ENCODE measurements at regions not wholly inside any gene's neighbourhood (a gene's known extent, or its start where the extent isn't known, plus 50 kb on each side); places are given as distances from the start of the nearest gene placed in this dataset.
A peak's percentile ranks its signal among the peaks of the same experiment; 100 is the strongest.
"Not testable (repeated sequence)": the region's sequence is repeated elsewhere in the genome, so short reads cannot be mapped to it uniquely, and the experiment has no call there.

DNA sequence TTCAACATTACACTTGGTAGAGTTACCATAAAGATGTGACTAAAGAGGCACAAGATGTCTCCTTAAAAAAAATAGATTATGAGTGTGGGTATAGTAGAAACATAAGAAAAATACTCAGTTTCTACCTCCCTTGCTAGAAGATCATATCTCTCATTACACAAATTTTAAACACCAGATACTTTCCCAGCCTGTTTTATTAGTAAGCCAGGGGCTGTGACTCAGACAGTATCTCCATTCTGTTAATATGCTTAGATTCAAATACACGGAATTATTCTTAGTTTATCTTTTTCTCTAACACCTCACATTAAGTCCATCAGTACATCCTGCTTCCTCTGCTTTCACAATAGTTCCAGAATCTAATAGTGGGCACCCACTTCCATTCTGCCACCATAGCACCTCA, 561.8 kb upstream of the ADAMTS5 start:
- TF ChIP-seq, protein P1, sequence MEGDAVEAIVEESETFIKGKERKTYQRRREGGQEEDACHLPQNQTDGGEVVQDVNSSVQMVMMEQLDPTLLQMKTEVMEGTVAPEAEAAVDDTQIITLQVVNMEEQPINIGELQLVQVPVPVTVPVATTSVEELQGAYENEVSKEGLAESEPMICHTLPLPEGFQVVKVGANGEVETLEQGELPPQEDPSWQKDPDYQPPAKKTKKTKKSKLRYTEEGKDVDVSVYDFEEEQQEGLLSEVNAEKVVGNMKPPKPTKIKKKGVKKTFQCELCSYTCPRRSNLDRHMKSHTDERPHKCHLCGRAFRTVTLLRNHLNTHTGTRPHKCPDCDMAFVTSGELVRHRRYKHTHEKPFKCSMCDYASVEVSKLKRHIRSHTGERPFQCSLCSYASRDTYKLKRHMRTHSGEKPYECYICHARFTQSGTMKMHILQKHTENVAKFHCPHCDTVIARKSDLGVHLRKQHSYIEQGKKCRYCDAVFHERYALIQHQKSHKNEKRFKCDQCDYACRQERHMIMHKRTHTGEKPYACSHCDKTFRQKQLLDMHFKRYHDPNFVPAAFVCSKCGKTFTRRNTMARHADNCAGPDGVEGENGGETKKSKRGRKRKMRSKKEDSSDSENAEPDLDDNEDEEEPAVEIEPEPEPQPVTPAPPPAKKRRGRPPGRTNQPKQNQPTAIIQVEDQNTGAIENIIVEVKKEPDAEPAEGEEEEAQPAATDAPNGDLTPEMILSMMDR (IDR thresholded peaks at IDR 0.05; ENCODE audit: borderline replicate concordance): no peak
- DNase-seq: no peak
- Histone ChIP-seq H3K9me3 (replicated peaks) (no peaks in the 10 kb centered on the region), H3K27me3 (ENCODE audit: low read depth) (no peaks in the 10 kb centered on the region), H3K4me3 (no peak overlapping the region), H3K36me3 (no peaks in the 10 kb centered on the region), H3K27ac (replicated peaks) (no peak overlapping the region), H3K4me1 (no peaks in the 10 kb centered on the region)
- intact Hi-C loops (cut with micrococcal nuclease): no loop called here

DNA sequence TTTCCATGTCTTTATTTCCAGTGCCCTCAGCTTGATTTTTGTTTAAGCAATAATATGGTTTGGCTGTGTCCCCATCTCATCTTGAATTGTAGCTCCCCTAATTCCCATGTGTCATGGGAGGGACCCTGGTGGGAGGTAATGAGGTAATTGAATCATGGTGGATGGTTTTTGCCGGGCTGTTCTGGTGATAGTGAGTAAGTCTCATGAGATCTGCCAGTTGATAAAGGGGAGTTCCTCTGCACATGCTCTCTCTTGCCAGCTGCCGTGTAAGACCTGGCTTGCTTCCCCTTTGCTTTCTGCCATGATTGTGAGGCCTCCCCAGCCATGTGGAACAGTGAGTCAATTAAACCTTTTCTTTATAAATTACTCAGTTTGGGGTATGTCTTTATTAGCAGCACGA, 559.6 kb upstream of the ADAMTS5 start:
- peak; percentile 23 for DNase-seq
- Histone ChIP-seq H3K27ac (replicated peaks) (no peak overlapping the region), H3K4me1 (no peaks in the 10 kb centered on the region), H3K4me3 (no peak overlapping the region), H3K9me3 (replicated peaks) (peaks cover 9% of the 10 kb centered on the region), H3K27me3 (ENCODE audit: low read depth) (no peaks in the 10 kb centered on the region), H3K36me3 (no peaks in the 10 kb centered on the region)
- intact Hi-C loops (cut with micrococcal nuclease): no loop called here
- TF ChIP-seq, protein P1 (IDR thresholded peaks at IDR 0.05; ENCODE audit: borderline replicate concordance): no peak

DNA sequence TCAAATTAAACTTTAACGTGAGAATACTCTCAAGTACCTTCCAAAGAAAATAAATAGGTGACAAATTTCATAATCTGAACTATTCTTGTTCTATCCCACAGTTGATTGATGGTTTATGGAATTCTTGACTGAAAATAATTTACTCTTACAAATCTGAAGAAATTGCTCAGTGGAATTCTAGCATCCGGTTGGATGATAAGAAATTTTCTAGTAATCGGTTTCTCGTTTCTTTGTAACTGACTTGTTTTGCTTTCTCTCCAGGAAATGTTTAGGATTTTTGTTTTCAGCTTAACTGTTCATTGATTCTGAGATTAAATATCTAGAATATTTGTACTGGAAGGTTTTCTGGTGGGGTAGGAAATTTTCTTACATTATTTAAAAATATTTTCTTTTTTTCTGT, 558.9 kb upstream of the ADAMTS5 start:
- Histone ChIP-seq H3K9me3 (replicated peaks) (peaks cover 15% of the 10 kb centered on the region), H3K36me3 (no peaks in the 10 kb centered on the region), H3K4me3 (no peak overlapping the region), H3K27ac (replicated peaks) (no peak overlapping the region), H3K27me3 (ENCODE audit: low read depth) (no peaks in the 10 kb centered on the region), H3K4me1 (no peaks in the 10 kb centered on the region)
- DNase-seq: no peak
- TF ChIP-seq, protein P1 (IDR thresholded peaks at IDR 0.05; ENCODE audit: borderline replicate concordance): no peak
- intact Hi-C loops (cut with micrococcal nuclease): no loop called here

DNA sequence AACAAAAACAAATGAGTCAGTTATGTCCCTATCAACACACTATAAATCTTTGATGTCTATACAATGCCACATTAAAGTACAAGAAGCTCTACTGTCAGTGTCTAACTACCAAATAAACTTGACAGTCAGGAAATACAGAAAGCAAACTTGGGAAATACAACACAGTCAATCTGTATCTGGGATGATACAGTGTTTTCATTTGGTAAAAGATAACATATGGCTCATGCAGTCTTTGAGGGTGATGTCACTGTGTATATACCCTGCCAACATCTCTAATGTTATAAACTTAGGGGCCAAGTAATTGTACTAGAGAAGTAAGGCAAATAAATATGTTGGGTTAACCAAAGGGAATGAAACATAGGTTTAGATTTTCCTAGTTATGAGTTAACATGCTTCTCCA, 552.5 kb upstream of the ADAMTS5 start:
- Histone ChIP-seq H3K4me1 (no peaks in the 10 kb centered on the region), H3K4me3 (no peak overlapping the region), H3K9me3 (replicated peaks) (peaks cover 37% of the 10 kb centered on the region), H3K36me3 (no peaks in the 10 kb centered on the region), H3K27me3 (ENCODE audit: low read depth) (no peaks in the 10 kb centered on the region), H3K27ac (replicated peaks) (no peak overlapping the region)
- TF ChIP-seq, protein P1 (IDR thresholded peaks at IDR 0.05; ENCODE audit: borderline replicate concordance): no peak
- no peak for DNase-seq
- intact Hi-C loops (cut with micrococcal nuclease): no loop called here

DNA sequence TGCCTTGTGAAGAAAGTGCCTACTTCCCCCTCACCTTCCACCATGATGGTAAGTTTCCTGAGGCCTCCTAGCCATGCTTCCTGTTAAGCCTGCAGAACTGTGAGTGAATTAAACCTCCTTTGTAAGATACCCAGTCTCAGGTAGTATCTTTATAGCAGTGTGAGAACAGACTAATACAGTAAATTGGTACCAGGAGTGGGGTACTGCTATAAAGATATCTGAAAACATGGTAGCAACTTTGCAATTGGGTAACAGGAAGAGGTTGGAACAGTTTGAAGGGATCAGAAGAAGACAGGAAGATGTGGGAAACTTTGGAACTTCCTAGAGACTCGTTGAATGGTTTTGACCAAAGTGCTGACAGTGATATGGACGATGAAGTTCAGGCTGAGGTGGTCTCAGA, 550.3 kb upstream of the ADAMTS5 start:
- H3K27me3 ChIP-seq (ENCODE audit: low read depth); H3K4me1 ChIP-seq; intact Hi-C loops (cut with micrococcal nuclease); DNase-seq; H3K36me3 ChIP-seq; H3K4me3 ChIP-seq; H3K27ac ChIP-seq (replicated peaks): not testable (repeated sequence)
- peaks cover 36% of the 10 kb centered on the region for H3K9me3 ChIP-seq (replicated peaks)

DNA sequence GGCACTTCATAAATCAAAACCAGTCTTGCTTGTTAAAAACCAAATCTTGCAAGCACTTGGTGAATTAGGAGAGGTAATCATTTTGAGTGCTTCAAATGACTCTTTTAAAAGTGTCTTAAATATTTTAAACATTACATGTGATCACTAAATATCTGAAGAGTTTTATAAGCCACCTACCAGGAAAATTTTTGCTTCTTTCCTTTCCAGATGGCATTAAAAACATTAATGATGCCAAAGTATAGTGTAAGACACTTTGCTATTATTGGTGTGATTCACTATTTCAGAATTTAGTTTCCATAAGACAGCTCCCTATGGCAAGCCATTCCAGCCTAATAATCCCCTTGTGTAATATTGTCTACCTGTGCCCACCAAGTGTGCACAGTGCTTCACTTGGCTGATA, 548.8 kb upstream of the ADAMTS5 start:
- intact Hi-C loops (cut with micrococcal nuclease): no loop called here
- TF ChIP-seq, protein P1 (IDR thresholded peaks at IDR 0.05; ENCODE audit: borderline replicate concordance): no peak
- H3K27me3 ChIP-seq (ENCODE audit: low read depth): no peaks in the 10 kb centered on the region
- no peaks in the 10 kb centered on the region for H3K36me3 ChIP-seq
- H3K4me1 ChIP-seq: no peaks in the 10 kb centered on the region
- no peak for DNase-seq
- peaks cover 21% of the 10 kb centered on the region for H3K9me3 ChIP-seq (replicated peaks)
- H3K27ac ChIP-seq (replicated peaks): no peak overlapping the region
- H3K4me3 ChIP-seq: no peak overlapping the region

All from left ventricle myocardium inferior (tissue), 1 donor.